CD1c-positive myeloid dendritic cell (primary cell): ENCODE measurements at regions not wholly inside any gene's neighbourhood (a gene's known extent, or its start where the extent isn't known, plus 50 kb on each side); places are given as distances from the start of the nearest gene placed in this dataset.
"Not testable (repeated sequence)": the region's sequence is repeated elsewhere in the genome, so short reads cannot be mapped to it uniquely, and the experiment has no call there.

Experiments
- DNase-seq: peaks from one replicate; pipeline ENCODE4 v3.0.0-alpha.2; 2016; ENCODE audit errors: extremely low spot score

DNA sequence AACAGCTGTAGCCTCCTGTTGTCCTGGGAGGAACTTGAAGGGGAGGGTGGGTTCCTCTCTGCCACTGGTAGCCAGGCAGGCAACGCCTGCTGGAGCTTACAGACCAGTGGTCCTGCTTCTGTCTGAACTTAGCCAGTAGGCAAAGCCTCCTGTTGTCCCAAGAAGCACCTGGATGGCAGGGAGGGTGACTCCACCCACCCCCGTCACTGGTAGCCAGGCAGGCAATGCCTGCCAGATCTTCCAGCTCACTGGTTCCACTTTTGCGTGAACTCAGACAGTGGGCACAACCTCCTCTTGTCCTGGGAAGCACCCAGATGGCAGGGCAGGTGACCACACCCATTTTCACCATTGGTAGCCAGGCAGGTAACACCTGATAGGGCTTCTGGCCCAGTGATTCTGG, 203.5 kb upstream of the DIPK2B start:
- no peak for DNase-seq

- DNase-seq: no peak
Observed at GRCh38 chrX:45401923-45402322, 201.2 kb upstream of the DIPK2B start.

DNA sequence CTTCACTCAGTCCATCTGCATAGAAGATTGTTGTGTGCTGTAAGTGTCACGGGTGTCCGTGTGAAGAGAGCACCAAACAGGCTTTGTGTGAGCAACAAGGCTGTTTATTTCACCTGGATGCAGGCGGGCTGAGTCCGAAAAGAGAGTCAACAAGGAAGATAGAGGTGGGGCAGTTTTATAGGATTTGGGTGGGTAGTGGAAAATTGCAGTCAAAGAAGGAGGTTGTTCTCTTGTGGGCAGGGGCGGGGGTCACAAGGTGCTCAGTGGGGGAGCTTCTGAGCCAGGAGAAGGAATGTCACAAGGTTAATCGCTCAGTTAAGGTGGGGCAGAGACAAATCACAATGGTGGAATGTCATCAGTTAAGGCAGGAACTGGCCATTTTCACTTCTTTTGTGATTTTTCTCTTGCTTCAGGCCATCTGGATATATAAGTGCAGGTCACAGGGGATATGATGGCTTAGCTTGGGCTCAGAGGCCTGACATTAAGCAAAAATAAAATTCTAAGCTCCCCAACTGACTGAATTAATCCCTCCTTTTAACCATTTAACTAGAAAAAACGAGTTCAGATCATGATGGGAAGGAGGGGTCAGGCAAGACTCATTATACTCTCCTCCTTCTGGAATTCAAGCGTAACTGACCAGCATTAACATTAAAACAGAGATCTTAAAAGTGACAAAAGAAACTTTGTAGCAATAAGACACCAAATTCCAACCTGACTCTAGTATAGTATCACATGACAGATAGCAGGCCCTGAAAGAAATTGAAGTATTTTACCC, 200.5 kb upstream of the DIPK2B start:
- DNase-seq: not testable (repeated sequence)

GRCh38 chrX:45400027-45400779, 199.5 kb upstream of the DIPK2B start:
- no peak for DNase-seq

- DNase-seq: no peak
Observed at GRCh38 chrX:45385757-45386156, 185.1 kb upstream of the DIPK2B start.

DNA sequence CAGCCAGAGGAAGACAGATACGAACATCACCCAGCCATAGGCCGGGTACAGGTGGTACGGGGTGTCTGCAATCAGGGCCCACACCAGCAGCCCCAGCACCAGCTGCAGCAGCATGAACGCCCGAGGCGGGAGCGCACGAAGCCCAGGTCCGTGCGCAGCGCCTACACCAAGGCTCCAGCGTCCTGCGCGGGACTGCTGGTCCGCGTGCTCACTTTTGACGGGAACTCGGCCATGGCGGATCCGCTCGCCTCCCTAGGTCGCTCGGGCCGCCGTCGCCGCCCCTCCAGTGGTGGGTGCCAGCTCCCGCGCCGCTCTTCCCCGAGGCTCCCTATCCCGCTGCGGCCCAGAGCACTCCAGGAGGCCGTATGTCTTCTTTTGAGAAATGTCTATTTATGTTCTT, 181.2 kb upstream of the DIPK2B start:
- no peak for DNase-seq

- DNase-seq: no peak
Observed at GRCh38 chrX:45381366-45381765, 180.7 kb upstream of the DIPK2B start.

DNA sequence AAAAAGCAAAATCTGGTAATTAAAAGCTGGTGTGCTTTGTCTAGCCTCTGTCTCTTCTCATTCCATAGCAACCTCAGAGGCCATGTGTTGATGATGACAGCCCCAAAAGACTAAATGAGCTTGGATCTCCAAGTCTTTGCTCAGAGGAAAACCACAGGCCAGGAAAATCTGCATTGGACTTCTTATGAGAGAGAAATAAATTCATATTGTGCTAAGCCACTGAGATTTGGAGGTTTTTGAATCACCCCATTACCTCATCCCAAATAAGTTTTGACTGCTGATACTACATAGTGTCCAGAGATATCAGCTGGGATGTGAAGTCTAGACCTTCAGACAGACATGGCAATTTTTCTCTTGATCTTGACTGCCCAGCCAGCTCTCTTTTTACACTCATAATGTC, 178.6 kb upstream of the DIPK2B start:
- DNase-seq: no peak

DNA sequence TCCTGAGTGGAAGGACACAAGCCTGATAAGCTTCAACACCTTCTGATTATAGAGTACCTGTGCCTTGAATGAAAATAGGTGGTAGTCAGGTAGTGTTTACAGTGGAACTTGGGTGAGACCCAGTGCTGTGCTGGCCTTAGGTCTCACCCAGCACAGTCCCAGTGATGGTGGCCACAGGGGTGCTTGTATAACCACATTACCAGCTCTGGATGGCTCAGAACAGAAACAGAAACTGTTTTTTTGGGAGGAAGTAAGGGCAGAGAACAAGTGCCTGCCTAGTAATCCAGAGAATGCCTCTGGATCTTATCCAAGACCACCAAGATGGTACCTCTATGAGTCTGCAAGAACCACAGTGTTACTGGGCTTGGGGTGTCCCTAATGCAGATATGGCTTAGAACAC, 171.5 kb upstream of the DIPK2B start:
- DNase-seq: no peak

GRCh38 chrX:45368705-45369104, 168.0 kb upstream of the DIPK2B start:
- no peak for DNase-seq

DNA sequence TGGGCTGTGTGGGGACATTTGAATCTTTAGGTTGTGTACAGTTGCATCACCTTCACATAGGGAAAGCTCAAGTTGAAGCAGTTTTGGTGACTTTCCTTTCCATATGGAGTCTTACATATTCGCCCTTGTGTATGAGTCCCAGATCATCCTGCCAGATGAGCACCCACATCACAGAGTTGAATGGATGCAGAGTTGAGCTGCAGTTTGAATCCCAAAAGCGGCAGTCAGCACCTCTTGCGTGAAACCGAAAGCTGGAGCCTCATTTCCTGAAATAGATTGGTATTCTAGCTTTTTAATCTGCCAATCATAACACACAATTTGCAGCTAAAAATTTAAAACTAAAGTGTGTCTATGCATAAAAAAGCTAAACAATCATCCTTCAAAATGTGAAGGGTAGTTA, 162.9 kb upstream of the DIPK2B start:
- no peak for DNase-seq

- no peak for DNase-seq
Observed at GRCh38 chrX:45360571-45360970, 159.9 kb upstream of the DIPK2B start.

- no peak for DNase-seq
Observed at GRCh38 chrX:45358392-45358791, 157.7 kb upstream of the DIPK2B start.

DNA sequence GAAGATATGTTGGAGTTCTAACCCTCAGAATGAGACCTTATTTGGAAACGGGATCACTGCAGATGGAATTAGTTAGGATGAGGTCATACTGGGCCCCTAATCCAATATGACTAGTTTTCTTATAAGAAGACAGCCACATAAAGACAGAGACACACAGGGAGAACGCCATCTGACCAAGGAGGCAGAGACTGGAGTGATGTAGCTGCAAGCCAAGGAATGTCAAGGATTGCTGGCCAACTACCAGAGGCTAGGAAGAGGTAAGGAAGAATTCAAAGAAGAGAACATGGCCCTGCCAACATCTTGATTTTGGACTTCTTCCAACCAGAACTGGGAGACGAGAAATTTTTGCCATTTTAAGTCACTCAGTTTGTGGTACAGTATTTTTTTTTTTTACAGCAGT, 152.8 kb upstream of the DIPK2B start:
- DNase-seq: no peak

DNA sequence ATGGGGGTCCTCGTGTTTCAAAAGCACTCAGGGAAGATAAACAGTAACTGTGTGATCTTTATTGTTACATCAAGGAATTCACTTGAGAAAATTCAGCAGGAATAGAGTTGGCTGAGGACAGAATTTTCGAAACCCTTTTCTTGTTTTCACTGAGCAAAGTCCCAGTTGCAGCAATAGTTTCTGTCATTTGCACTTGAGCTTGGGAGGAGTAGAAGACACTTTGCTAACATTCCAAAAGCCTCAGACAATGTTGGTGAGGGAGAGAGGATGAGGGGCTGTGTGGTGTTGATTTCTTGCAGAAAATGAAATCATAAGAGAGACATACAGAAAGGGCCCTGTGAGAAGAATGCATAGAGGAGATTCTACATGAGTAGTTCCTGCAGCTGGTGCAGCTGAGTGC, 151.9 kb upstream of the DIPK2B start:
- no peak for DNase-seq

DNA sequence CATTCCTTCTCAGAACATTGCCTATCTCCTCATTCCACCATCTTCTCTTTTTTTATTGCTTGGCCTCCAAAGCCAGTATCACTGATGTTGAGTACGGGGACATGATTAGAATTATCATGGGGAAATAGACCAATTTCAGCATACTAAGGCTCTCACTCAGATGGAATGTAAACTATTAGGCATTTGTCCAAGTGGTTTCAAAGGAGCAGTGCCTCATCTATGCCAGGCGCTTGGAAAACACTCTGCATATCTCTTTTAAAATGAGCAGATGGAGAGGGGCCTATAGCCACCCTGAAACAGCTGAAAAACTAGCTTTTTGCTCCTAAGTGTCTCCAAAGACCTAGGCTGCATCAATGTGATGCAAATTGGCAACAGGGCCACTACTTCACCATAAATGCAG, 150.8 kb upstream of the DIPK2B start:
- DNase-seq: no peak

DNA sequence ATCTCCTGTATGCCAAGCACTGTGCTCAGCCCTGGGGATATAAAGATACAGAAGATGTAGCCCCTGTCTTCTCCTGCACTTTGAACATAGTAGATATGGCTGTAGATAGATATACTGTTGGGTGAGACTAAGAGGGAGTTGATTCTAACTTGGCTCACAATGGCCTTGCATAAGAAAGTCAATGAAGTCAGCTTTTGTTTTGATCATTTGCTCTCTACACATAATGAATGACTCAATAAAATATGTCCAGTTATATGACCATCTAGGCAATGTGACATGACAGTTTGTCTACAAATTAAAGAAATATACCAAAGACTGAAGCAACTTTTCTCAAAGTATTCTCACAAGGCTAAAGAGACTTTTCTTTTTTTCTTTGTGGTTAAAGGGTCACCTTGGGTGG, 147.6 kb upstream of the DIPK2B start:
- no peak for DNase-seq

GRCh38 chrX:45347877-45348276, 147.2 kb upstream of the DIPK2B start:
- no peak for DNase-seq

- no peak for DNase-seq
Observed at GRCh38 chrX:45344594-45344993, 143.9 kb upstream of the DIPK2B start.

DNA sequence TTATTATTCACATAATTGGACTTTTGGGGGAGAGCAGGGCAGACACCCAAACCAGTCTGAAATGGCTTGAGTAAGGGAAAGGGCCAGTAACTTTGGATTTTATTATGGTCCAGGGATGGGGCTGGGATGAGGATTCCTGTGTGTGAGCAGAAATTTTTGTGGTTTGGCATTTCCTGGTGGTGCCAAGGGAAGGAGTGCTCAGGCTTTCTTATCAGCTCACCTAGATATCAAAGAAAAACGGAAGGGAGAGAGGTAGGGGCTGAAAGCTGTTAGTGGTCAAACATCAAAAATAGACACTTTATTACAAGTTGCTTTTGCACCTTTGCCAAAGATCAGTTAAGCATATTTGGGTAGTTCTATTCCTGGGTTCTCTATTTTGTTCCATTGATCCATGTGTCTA, 128.5 kb upstream of the DIPK2B start:
- no peak for DNase-seq

DNA sequence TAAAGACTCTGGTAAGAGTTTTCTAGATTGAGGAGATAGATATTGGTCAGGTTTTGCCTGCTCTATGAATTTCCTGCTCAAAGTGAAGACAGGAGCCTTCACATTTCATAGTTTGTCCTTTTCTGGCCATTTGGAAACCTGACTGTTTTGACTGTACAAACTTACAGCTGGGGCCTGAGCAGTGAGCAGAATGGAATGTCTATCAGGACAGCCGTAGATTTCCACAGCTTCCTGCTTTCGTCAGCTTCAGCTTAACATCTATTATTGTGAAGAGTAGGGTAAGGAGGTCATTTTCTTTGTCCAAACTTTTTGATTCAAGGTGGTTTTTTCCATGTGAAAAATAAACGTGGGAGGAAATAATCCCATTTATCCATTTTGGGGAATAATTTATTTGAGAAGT, 124.3 kb upstream of the DIPK2B start:
- no peak for DNase-seq

DNA sequence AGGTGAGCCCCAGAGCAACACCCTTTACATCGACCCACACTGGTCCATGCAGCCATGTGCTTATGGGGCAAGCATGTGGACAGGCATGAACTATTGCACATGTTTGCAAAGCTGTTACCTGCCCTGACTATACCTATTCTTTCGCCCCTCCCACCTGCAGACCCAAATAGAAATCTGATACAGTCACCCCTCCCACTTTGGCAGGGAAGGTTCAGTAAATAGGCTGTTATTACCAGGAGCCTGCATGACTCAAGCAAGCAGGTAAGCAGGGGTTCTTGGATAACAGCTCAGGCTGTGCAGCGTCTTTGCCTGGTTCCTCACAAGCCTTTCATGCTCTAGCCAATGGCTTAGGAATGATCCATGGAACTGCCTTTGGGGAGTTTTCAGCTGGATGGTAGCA, 122.7 kb upstream of the DIPK2B start:
- no peak for DNase-seq

DNA sequence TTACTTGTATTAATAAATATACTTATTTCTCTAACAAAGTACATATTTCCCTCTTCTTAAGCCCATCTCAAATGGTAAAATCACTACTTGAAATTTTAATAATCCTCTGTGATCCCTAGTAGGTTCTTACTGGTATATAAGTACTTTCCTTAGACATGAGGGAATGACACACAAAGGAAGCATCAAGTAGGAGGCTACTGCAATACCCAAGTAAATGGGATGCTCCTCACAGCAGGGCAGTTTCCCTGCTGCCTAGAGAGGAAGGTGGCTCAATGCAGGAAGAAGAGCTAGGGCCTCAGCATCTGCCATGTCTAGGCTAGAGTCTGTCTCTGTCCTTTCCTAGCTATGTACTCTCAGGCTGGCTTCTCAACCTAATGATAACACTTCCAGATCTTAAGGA, 122.1 kb upstream of the DIPK2B start:
- DNase-seq: no peak

- no peak for DNase-seq
Observed at GRCh38 chrX:45322382-45322781, 121.7 kb upstream of the DIPK2B start.
